ENCODE measurements at regions not wholly inside any gene's neighbourhood (a gene's known extent, or its start where the extent isn't known, plus 50 kb on each side); places are given as distances from the start of the nearest gene placed in this dataset.

DNA sequence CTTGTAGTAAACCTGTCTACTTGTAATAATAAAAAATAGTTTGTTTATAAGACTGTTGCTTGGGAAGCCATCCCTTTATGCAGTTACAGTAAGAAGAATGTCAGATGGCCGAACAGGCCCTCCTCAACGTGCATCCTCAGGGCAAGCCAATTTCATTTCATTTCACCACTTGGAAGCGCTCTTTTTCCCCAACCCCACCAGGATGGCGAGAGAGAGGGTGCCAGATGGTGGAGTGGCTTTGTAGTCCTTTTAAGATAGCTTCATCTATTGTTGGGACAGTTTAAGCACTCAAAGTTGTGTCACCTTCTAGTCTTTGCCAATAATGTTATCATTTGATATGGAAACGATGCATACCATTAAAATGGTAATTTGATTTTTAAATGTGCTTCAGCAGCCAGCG lies 356.3 kb upstream of the CAMK1G start:
- Histone ChIP-seq H3K4me1 (ENCODE audit: insufficient read depth, low read length) (peaks cover 21% of the 10 kb centered on the region; the same call in 1 of the 2 replicates), H3K36me3 (ENCODE audit: insufficient read depth, low read length) (no peaks in the 10 kb centered on the region), H3K9me3 (ENCODE audit: control insufficient read depth, insufficient read depth, low read length) (no peaks in the 10 kb centered on the region), H3K9ac (ENCODE audit: low read depth, low read length) (no peak overlapping the region; the same call in 1 of the 2 replicates)

DNA sequence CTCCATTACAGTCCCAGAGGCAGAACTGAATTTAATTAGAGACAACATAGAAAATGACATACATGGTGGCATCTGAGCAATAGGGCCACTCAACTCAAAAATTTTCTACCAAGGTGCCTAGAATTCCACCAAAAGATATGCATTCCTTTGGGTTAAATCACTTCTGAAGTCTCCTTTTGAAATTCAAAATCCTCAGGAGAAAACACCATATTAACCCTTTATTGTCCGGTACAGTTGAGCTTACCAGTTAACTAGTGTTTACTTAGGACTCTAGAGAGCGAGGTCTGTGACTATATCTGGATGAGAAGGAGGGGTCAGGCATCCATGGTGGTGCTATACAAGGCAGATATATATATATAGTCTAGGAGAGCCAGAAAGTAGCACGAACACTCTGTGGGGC lies 355.6 kb upstream of the CAMK1G start:
- Histone ChIP-seq H3K9me3 (ENCODE audit: control insufficient read depth, insufficient read depth, low read length) (no peaks in the 10 kb centered on the region), H3K4me1 (ENCODE audit: insufficient read depth, low read length) (peaks cover 21% of the 10 kb centered on the region; the same call in 1 of the 2 replicates), H3K9ac (ENCODE audit: low read depth, low read length) (no peak overlapping the region), H3K36me3 (ENCODE audit: insufficient read depth, low read length) (no peaks in the 10 kb centered on the region)

DNA sequence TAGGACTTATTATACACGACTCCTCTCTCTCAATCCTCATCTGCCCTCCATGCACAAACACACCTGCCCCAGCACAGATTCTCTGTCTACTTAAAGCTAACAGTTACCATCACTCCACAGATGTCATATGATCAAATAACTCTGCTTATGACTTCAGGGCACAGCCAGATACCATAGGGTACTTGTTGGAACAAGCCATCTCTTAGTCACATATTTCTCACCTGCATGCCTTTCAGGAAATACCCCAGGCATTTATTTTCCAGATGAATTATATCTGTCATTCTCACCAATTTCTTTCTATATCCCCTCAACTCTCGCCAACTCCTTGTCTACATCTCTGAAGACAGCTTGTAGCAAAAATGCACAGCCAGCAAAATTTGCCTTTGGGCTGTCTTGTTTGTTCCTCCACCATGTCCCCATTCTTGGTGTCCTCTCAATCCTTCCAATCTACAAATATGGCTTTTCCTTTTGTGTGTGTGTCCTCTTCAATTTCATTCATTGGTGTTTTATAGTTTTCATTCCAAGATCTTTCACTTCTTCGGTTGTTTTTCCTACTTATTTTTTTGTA lies 353.9 kb upstream of the CAMK1G start:
- peaks cover 21% of the 10 kb centered on the region; the same call in 1 of the 2 replicates for H3K4me1 ChIP-seq (ENCODE audit: insufficient read depth, low read length)
- H3K9me3 ChIP-seq (ENCODE audit: control insufficient read depth, insufficient read depth, low read length): no peaks in the 10 kb centered on the region
- H3K36me3 ChIP-seq (ENCODE audit: insufficient read depth, low read length): no peaks in the 10 kb centered on the region
- no peak overlapping the region for H3K9ac ChIP-seq (ENCODE audit: low read depth, low read length)

DNA sequence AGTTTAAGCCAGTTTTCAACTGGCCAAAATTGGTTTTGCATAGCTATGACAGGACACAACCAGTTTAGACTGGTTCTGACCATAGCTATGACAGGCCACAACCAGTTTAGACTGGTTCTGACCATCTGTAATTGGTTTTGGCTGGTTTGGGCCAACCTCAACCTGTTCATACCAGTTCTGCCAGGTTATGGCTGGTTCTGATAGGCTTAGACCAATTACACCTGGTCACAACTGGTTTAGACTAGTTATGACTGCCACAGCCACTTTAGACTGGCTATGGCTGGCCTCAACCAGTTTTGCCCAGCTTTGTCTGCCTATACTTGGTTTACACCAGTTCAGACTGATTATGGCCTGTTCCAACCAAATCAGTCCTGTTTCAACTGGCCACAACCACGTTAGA lies 353.2 kb upstream of the CAMK1G start:
- no peaks in the 10 kb centered on the region for H3K9me3 ChIP-seq (ENCODE audit: control insufficient read depth, insufficient read depth, low read length)
- H3K9ac ChIP-seq (ENCODE audit: low read depth, low read length): no peak overlapping the region
- no peaks in the 10 kb centered on the region for H3K36me3 ChIP-seq (ENCODE audit: insufficient read depth, low read length)
- peaks cover 21% of the 10 kb centered on the region; the same call in 1 of the 2 replicates for H3K4me1 ChIP-seq (ENCODE audit: insufficient read depth, low read length)

DNA sequence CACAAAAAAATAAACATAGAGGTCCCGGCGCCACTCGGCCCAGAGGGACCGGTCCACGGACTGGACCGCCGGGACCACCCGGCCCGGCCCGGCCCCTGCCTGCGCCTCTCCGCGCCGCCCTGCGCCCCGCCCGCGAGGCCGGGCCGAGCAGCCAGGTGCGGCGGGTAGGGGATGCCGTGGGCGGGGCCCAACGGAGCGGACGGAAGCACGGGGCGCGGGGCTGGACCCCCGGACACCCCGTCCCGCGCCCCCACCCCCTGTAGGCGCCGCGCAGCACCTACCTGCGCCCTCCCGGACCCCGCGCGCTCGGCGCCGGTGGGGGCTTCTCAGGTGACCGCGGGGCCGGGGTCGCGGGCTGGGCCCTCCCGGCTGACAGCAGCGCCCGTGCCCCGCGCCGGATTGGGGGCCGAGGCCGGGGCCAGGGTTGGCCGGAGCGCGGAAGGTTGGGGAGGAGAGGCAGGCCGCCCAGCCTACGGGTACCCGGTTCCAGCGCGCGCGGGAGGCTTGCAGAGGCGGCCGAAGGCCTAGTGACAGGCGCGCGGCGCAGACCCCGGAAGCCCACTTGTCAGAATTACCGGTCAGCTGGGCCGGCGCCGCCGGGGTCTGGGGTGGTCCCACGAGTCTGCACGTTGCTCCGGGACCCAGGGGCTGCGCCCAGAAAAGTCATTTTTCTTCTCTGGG lies 351.9 kb upstream of the CAMK1G start:
- Histone ChIP-seq H3K4me1 (ENCODE audit: insufficient read depth, low read length) (peaks cover 20% of the 10 kb centered on the region; the same call in 1 of the 2 replicates), H3K36me3 (ENCODE audit: insufficient read depth, low read length) (no peaks in the 10 kb centered on the region), H3K9me3 (ENCODE audit: control insufficient read depth, insufficient read depth, low read length) (no peaks in the 10 kb centered on the region), H3K9ac (ENCODE audit: low read depth, low read length) (no peak overlapping the region)

DNA sequence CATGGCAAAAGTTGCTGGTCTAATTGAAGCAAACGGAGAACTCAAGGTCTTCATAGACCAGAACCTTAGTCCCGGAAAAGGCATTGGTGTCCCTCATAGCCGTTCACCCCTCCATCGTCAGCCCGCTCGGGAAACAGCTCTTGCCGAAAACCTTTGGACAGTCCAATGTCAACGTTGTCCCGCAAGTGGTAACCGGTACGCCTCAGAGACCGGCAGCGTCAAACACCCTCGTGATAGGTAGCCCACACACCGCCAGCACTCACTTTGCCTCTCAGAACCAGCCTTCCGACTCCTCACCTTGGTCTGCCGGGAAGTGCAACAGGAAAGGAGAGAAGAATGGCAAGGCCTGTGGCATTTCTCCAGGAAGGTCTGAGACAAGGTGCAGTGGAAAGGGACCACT lies 351.3 kb upstream of the CAMK1G start:
- Histone ChIP-seq H3K9me3 (ENCODE audit: control insufficient read depth, insufficient read depth, low read length) (no peaks in the 10 kb centered on the region), H3K4me1 (ENCODE audit: insufficient read depth, low read length) (peaks cover 14% of the 10 kb centered on the region; the same call in 1 of the 2 replicates), H3K9ac (ENCODE audit: low read depth, low read length) (no peak overlapping the region), H3K36me3 (ENCODE audit: insufficient read depth, low read length) (no peaks in the 10 kb centered on the region)

DNA sequence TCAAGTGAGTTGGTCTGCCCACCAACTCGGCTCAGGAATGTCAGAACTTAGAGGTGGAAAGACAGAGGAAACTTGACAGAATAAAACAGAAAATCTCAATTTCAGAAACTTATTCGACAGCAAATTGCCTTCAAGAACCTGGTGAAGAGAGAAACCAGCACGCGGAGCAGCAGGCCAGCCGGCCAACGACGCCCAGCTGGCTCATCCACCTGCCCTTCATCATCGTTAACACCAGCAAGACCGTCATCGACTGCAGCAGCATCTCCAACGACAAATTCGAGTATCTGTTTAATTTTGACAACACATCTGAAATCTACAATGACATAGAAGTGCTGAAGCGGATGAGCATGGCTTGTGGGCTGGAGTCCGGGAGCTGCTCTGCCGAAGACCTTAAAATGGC lies 350.8 kb upstream of the CAMK1G start:
- no peak overlapping the region for H3K9ac ChIP-seq (ENCODE audit: low read depth, low read length)
- no peaks in the 10 kb centered on the region for H3K36me3 ChIP-seq (ENCODE audit: insufficient read depth, low read length)
- no peaks in the 10 kb centered on the region for H3K9me3 ChIP-seq (ENCODE audit: control insufficient read depth, insufficient read depth, low read length)
- peaks cover 8% of the 10 kb centered on the region; the same call in 1 of the 2 replicates for H3K4me1 ChIP-seq (ENCODE audit: insufficient read depth, low read length)

DNA sequence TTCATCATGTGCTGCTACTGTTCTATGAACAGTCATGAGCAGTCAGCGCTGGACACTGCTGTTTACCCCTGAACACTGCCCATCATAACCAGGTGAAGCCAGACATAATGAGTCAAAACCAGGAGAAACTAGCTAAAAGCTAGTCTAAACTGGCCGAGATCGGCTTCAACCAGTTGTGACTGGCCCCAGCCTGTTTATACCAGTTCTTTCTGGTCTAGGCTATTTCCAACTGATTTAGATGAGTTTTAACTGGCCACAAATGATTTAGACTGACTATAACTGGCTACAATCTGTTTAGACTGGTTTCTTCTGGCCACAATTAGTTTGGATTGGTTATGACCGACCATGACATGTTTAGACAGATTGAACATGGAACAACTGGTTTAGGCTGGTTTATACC lies 348.3 kb upstream of the CAMK1G start:
- Histone ChIP-seq H3K36me3 (ENCODE audit: insufficient read depth, low read length) (no peaks in the 10 kb centered on the region), H3K4me1 (ENCODE audit: insufficient read depth, low read length) (no peaks in the 10 kb centered on the region), H3K9me3 (ENCODE audit: control insufficient read depth, insufficient read depth, low read length) (peaks cover 5% of the 10 kb centered on the region; the same call in 1 of the 2 replicates), H3K9ac (ENCODE audit: low read depth, low read length) (no peak overlapping the region)

DNA sequence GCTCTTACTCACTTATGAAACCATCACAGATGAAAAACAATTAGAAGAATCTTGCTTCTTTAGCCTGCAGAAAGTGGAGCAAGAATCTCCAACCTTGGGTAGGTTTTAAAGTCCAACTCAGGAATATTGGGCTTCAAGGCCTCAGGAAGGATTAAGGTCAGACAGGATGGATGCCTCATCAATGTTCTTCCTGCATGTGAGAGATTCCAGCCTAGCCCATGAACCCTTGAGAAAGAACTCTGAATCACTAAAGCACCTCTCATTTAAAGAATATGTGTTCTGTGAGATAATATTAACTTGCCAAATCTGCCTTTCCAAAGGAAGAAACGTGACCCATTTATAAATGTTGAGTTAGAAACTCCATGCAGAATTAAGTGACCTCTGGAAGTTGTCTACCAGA lies 345.2 kb upstream of the CAMK1G start:
- no peaks in the 10 kb centered on the region for H3K4me1 ChIP-seq (ENCODE audit: insufficient read depth, low read length)
- no peaks in the 10 kb centered on the region for H3K36me3 ChIP-seq (ENCODE audit: insufficient read depth, low read length)
- H3K9me3 ChIP-seq (ENCODE audit: control insufficient read depth, insufficient read depth, low read length): peaks cover 5% of the 10 kb centered on the region; the same call in 1 of the 2 replicates
- no peak overlapping the region for H3K9ac ChIP-seq (ENCODE audit: low read depth, low read length)

DNA sequence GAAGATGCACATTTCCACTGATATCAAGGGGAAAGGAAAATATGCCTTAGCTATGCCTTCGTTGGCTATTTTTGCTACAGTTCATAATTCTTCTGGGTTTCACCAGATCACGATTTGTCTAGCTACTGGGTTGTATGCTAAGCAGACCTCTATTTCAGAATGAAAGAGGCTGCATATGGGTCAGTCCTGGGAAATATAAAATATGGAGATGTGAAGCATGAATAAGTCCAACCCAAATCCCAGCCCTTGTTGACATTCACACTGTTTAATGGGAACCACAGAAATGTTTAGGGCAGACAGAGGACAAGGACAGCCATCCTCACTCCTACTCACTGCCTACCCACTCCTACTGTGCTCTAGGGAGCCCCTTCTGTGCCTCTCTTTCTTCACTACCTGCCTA lies 343.2 kb upstream of the CAMK1G start:
- Histone ChIP-seq H3K9me3 (ENCODE audit: control insufficient read depth, insufficient read depth, low read length) (peaks cover 5% of the 10 kb centered on the region; the same call in 1 of the 2 replicates), H3K9ac (ENCODE audit: low read depth, low read length) (no peak overlapping the region), H3K36me3 (ENCODE audit: insufficient read depth, low read length) (no peaks in the 10 kb centered on the region), H3K4me1 (ENCODE audit: insufficient read depth, low read length) (no peaks in the 10 kb centered on the region)

DNA sequence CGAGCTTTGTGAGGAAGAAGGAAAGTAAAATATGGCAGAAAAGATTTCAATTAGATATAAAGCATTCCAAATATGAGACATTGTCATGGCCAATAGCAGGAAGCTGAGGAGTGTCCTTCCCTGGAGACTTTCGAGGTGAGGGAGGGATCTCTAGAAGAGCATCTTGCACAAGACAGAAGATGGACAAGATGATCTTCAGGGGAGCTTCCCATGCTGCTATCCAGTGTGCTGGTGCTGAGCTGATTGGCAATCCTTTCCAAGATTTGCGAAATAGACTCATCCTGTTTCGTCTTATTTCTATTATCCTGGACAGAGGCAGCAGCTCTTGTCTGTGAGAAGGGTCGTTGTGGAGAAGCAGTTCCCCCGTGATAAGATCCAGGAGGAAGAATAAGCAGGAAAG lies 342.0 kb upstream of the CAMK1G start:
- no peaks in the 10 kb centered on the region for H3K36me3 ChIP-seq (ENCODE audit: insufficient read depth, low read length)
- peaks cover 5% of the 10 kb centered on the region; the same call in 1 of the 2 replicates for H3K9me3 ChIP-seq (ENCODE audit: control insufficient read depth, insufficient read depth, low read length)
- H3K4me1 ChIP-seq (ENCODE audit: insufficient read depth, low read length): no peaks in the 10 kb centered on the region
- no peak overlapping the region for H3K9ac ChIP-seq (ENCODE audit: low read depth, low read length)

DNA sequence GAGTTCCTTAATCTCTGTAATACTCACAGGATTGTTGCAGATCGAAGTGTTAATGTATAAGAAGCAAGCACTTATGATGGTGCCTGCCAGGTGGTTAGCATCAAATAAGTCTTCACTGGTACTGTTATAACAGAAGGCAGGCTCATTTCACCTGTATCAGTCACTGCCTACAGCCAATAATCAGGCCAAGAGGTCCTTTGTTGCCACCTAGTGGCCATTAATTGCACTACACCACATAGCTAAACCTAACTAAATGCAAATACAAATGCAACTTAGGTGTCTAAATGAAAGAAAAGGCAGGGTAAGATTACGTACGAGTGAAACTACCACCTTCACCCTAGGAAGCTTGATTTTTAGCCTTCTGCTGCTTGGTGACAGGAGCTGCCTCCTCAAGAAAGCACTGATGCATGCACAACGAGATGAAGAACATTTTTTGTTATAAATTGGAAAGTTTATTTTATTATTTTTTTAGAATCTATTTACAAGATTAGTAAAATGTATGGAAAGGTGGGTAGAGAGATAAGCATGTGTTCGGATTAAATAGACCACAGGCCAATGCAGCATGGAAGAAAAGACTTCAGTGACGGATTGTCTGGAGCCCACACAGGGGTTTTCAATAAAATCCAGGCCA lies 334.8 kb upstream of the CAMK1G start:
- H3K4me1 ChIP-seq (ENCODE audit: insufficient read depth, low read length): peaks cover 11% of the 10 kb centered on the region
- H3K9me3 ChIP-seq (ENCODE audit: control insufficient read depth, insufficient read depth, low read length): no peaks in the 10 kb centered on the region
- no peak overlapping the region for H3K9ac ChIP-seq (ENCODE audit: low read depth, low read length)
- H3K36me3 ChIP-seq (ENCODE audit: insufficient read depth, low read length): no peaks in the 10 kb centered on the region

DNA sequence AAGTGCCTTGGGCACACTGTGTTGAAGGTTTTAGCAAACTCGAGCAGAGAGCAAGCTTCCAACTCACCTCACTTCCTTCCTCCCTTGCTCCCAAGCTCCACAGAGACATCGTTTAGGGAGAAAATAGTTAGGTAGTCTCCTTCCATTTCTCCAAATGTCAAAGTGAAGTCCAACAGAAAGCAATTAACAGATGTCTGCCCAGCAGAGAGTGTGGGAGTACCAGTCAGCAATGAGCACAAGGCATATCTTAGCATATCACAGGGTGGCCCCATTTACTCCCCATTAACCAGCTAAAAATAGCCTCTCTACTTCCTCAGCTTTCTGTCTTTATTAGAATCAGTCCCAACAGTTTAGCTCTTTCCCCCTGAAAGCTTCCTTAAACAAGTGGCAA lies 334.2 kb upstream of the CAMK1G start:
- no peaks in the 10 kb centered on the region for H3K9me3 ChIP-seq (ENCODE audit: control insufficient read depth, insufficient read depth, low read length)
- H3K4me1 ChIP-seq (ENCODE audit: insufficient read depth, low read length): peaks cover 11% of the 10 kb centered on the region
- H3K36me3 ChIP-seq (ENCODE audit: insufficient read depth, low read length): no peaks in the 10 kb centered on the region
- H3K9ac ChIP-seq (ENCODE audit: low read depth, low read length): no peak overlapping the region

DNA sequence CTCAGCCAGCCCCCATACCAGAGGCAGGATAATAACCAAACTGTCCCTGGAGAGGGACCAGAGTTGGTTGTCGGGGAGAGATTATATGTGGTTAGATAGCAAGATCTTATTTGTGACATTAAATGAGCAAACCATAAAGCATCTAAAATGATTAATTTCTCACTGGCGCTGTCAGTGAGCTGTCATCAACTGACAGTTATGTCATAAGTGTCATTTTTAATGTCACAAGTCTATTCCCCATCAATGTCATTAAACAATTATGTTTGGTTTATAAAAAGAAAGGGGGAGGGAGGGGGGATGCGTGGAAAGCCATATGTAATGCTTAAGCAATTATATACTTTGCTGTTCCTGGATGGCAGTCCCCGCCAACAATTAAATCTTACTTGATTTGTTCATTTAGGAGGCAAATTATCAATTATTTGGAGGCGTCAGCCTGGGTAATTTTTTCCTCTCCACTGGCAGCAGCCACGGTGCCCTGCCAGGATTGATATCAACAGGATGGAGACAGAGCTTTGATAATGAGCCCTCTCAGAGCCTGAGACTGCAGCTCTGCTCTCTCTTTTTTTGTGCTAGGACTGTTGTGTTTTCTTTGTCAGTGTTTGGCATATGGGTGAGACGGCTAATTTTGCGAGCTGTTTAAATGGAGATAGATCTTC lies 333.6 kb upstream of the CAMK1G start:
- Histone ChIP-seq H3K9ac (ENCODE audit: low read depth, low read length) (no peak overlapping the region), H3K4me1 (ENCODE audit: insufficient read depth, low read length) (peaks cover 11% of the 10 kb centered on the region), H3K9me3 (ENCODE audit: control insufficient read depth, insufficient read depth, low read length) (no peaks in the 10 kb centered on the region), H3K36me3 (ENCODE audit: insufficient read depth, low read length) (no peaks in the 10 kb centered on the region)

Data from ES-I3 (cell line).